ENCODE measurements at regions not wholly inside any gene's neighbourhood (a gene's known extent, or its start where the extent isn't known, plus 50 kb on each side); places are given as distances from the start of the nearest gene placed in this dataset.
A peak's percentile ranks its signal among the peaks of the same experiment; 100 is the strongest.
"Not testable (repeated sequence)": the region's sequence is repeated elsewhere in the genome, so short reads cannot be mapped to it uniquely, and the experiment has no call there.

GRCh38 chr4:154164931-154165839 lies 326.4 kb downstream of the DCHS2 start:
- no peak for DNase-seq

DNA sequence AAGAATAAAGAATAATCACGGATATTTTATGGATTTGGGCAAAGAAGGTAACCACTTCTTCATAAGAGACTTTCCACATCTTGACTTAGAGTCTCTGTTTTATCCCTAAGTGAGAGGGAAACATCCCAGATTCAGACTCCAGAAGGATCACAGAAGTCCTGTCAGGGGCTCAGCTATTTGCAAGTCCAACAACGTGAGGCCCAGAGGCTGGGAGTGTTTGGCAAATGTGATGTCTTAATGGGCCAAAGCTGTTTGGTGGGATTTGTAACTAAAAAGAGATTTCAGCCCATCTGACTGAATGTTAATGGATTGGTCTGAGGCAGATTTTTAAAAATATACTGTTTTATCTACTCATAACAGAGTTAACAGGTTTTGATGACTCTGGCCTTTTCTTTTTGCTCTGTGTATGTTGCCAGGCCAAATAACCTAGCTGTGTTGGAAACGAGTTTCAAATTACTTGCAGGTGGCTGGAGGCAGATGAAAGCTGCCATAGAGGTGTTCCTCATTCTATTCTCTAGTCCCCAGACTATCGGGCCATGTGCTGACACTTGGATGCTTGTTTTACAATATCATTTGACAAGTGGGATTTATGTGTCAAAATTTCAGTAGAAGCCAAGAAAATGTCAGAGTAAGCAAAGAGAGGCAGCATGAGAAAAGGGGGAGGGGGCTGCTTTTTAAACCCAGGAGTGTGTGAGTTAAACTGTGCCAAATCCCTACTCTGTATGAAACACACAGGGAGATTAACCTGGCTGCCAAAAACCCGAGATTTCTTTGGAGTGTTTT lies 330.9 kb downstream of the DCHS2 start:
- peak in 1 of 3 experiments; percentile 15 for DNase-seq

DNA sequence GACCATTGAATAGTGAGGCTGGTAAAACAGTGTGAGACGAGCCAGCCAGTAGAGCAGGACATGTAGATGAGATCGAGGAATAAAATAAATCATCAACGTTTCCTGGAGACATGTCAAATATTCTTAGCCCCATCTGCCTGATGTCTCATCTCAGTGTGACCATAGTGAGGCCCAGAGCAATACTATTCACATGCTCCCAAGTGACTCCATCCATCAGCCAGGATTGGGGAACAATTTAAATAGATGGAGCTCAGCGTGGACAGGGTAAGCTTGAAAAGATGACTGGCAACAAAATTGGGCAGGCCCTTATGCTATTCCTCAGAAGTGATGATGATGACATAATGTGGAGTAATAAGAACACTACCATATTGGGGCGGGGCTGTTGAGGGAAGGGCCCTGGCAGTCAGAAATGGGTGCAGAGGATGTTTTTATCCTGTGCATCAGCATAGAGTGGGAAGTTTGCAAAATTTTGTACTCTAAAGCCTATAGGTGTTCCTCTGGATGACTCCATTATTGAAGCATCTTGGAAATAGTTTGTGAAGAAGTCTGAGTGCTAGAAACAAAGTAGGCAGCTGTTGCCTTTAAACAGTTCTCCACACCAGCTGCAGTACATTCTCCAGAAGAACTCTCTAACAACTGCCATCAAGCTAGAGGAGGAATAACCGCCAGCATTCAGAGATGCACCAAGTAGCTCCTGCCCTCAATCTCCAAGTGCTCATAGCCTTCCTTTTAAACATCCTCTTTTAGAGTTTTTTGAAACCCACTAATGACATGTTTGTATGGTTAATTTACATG lies 333.0 kb downstream of the DCHS2 start:
- DNase-seq: no peak

GRCh38 chr4:154152546-154152945 lies 339.1 kb downstream of the DCHS2 start:
- no peak for DNase-seq

DNA sequence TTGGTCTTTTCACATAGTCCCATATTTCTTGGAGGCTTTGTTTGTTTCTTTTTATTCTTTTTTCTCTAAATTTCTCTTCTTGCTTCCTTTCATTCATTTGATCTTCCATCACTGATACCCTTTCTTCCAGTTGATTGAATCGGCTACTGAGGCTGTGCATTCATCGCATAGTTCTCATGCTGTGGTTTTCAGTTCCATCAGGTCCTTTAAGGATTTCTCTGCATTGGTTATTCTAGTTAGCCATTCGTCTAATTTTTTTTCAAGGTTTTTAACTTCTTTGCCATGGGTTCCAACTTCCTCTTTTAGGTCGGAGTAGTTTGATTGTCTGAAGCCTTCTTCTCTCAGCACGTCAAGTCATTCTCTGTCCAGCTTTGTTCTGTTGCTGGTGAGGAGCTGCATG lies 342.4 kb downstream of the DCHS2 start:
- DNase-seq: not testable (repeated sequence)

- DNase-seq: no peak
These were observed 347.9 kb downstream of the DCHS2 start for GRCh38 chr4:154143720-154144119.

- no peak for DNase-seq
These were observed 348.9 kb downstream of the DCHS2 start for GRCh38 chr4:154142664-154143063.

DNA sequence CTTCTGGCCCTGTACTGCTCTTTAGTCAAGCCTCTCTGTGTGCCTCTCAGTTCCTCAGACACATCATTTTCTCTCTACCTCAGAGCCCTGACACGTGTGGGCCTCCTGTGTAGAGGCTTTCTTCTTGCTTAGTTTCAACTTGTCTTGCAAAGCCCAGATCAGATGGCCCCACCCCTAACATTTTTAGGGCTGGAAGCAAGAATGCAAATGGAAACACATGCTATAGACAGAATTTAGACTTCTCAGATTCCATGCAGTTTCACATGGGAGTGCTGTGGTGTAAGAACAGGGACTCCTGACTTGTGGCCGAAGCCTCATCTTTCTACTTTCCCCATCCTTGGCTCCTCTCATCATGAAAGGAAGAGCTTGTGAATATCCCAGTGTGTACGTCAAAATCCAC lies 350.7 kb downstream of the DCHS2 start:
- no peak for DNase-seq

- peak in 1 of 3 experiments; percentile 23 for DNase-seq
These were observed 348.5 kb upstream of the SFRP2 start for GRCh38 chr4:154137320-154137905.

DNA sequence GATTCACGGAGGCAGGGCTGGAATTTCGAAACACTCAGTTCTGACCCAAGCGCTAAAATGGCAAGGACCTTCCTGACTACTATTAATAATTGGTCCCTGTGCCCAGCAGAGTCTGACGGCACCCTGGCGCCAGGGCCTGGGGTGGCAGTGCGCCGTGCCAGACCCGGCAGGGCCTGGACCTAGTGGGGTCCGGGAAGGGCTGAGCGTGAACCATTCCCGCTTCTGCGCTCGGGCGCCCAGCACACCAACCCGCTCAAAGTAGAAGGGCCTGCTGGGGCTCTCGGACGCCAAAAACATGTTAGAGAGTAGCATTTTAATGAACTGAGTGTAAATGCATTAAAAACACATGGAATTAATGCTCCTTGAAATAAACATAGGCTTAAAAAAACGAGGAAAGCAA lies 346.7 kb upstream of the SFRP2 start:
- DNase-seq: no peak

GRCh38 chr4:154132406-154132805 lies 343.5 kb upstream of the SFRP2 start:
- no peak for DNase-seq

GRCh38 chr4:154126276-154126675 lies 337.4 kb upstream of the SFRP2 start:
- DNase-seq: no peak

- DNase-seq: no peak
These were observed 336.5 kb upstream of the SFRP2 start for GRCh38 chr4:154125340-154125739.

DNA sequence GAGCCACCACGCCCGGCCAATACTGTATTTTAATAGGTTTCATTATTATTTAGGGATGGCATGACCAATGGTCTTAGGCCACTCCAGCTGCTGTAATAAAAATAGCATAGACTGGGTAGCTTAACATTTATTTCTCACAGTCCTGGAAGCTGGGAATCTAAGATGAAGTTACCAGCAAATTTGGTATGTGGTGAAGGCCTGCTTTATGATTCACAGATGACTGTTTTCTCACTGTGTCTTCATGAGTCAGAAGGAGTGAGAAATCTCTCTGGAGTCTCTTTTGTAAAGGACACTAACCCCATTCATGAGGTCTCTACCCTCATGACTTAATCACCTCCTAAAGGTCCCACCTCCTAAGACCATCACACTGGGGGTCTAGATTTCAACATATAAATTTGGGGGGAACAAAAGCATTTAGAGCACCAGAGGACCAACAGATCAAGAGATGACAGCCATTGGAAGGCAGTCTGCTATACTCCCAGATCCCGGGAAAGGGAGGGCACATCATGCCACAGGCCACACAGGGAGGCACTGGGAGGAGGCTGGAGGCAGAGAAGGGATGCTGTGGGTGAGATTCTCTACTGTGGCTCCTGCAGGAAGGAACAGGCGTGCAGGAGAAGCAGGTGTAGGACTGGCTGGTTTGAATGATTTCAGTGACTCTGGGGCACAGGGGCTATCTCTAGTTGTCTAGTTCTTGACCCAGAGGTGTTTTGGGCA lies 335.8 kb upstream of the SFRP2 start:
- DNase-seq: no peak

- no peak for DNase-seq
These were observed 335.0 kb upstream of the SFRP2 start for GRCh38 chr4:154123897-154124296.

- DNase-seq: no peak
These were observed 331.9 kb upstream of the SFRP2 start for GRCh38 chr4:154120690-154121345.

GRCh38 chr4:154120006-154120676 lies 331.3 kb upstream of the SFRP2 start:
- no peak for DNase-seq

DNA sequence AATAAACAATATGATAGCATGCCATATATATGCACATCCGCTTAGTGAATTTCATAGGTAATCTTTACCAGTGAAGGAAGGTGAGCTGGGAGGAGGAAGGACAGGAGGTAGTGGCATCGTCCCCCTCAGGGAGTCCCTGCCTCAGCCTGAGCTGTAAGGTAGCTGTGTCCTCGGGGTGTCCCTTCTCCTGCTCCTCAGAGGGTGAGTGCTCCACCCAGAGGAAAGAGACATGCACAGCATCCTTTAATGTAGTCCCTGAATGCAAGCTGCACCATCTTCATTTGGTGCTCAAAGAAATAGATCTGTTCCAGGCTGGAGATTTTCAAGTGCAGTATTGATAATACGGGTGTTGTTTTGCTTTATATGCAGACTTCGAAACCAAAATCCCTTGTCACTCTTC lies 330.4 kb upstream of the SFRP2 start:
- DNase-seq: no peak

DNA sequence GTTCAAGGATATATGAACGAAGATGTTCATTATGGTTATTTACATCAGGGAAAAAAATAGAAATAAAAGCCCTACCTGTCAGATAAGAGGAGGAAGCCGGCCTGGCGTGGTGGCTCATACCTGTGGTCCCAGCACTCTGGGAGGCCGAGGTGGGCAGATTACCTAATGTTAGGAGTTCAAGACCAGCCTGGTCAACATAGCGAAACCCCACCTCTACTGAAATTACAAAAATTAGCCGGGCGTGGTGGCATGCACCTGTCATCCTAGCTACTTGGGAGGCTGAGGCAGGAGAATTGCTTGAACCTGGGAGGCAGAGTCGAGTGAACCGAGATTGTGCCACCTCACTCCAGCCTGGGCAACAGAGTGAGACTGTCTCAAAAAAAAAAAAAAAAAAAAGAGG lies 328.8 kb upstream of the SFRP2 start:
- not testable (repeated sequence) for DNase-seq

- DNase-seq: no peak
These were observed 318.5 kb upstream of the SFRP2 start for GRCh38 chr4:154107337-154107736.

DNA sequence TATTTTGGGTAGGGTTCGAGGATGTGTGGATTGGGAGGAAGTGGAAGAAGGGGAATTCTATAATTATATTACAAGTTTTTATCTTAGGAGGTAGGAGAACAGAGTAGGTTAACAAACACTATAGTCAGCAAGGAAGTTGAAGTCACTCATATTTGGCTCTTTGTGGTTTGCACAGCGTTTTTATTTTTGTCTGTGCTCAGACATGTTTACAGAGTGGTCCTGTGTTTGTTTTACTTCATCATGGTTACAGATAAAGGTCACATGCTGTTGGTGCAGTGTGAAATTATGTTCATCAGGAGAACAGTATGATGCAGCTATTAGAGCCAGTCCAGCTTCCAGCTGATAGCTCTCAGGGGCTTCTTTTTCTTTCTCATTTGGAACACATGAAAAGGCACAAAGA lies 299.9 kb upstream of the SFRP2 start:
- peak in 1 of 3 experiments; percentile 16 for DNase-seq
